Karpas-422 (cell line): ENCODE measurements at regions not wholly inside any gene's neighbourhood (a gene's known extent, or its start where the extent isn't known, plus 50 kb on each side); places are given as distances from the start of the nearest gene placed in this dataset.
"Not testable (repeated sequence)": the region's sequence is repeated elsewhere in the genome, so short reads cannot be mapped to it uniquely, and the experiment has no call there.

ENCODE experiments used
- DNase-seq: peaks from one replicate; pipeline ENCODE4 v3.0.0-alpha.2; 2015
- H2AFZ ChIP-seq: fragments of 200-600 bp; sonication (generic); 2 replicates; pipeline ENCODE4 v1.6.1; 2014; ENCODE audit warnings: antibody characterized with exemption, low read length, mixed read lengths
- H3K27ac ChIP-seq: fragments of 200-600 bp; sonication (generic); 2 replicates; pipeline ENCODE4 v1.5.1; 2014; ENCODE audit warnings: mild to moderate bottlenecking, low read length, moderate library complexity
- H3K27me3 ChIP-seq: fragments of 200-600 bp; sonication (generic); 2 replicates; pipeline ENCODE4 v1.6.1; 2014; ENCODE audit warnings: low read length, mixed read lengths
- H3K36me3 ChIP-seq: fragments of 200-600 bp; sonication (generic); 2 replicates; pipeline ENCODE4 v1.6.1; 2014; ENCODE audit warnings: low read length, mixed read lengths; ENCODE audit not compliant: insufficient read depth
- H3K4me1 ChIP-seq: fragments of 200-600 bp; sonication (generic); 2 replicates; pipeline ENCODE4 v1.6.1; 2014; ENCODE audit warnings: mild to moderate bottlenecking, low read length, mixed read lengths
- H3K4me2 ChIP-seq: fragments of 200-600 bp; sonication (generic); 2 replicates; pipeline ENCODE4 v1.6.1; 2014; ENCODE audit warnings: low read length, low read depth, mild to moderate bottlenecking; ENCODE audit not compliant: poor library complexity, severe bottlenecking
- H3K4me3 ChIP-seq: fragments of 200-600 bp; sonication (generic); 2 replicates; pipeline ENCODE4 v1.5.1; 2014; ENCODE audit warnings: mild to moderate bottlenecking, antibody characterized with exemption, low read length, mixed read lengths
- H3K79me2 ChIP-seq: fragments of 200-600 bp; sonication (generic); 2 replicates; pipeline ENCODE4 v1.6.1; 2014; ENCODE audit warnings: mild to moderate bottlenecking, low read length, mixed read lengths
- H3K9ac ChIP-seq: fragments of 200-600 bp; sonication (generic); 2 replicates; pipeline ENCODE4 v1.6.0; 2014; ENCODE audit warnings: low read length
- H3K9me2 ChIP-seq: fragments of 200-600 bp; sonication (generic), shearing (Covaris generic); replicated peaks from 2 replicates; pipeline ENCODE4 v1.6.0; 2014; ENCODE audit warnings: mild to moderate bottlenecking, low read length, moderate library complexity; ENCODE audit not compliant: insufficient read depth
- H3K9me3 ChIP-seq: fragments of 300-700, 200-600 bp; sonication (generic); 2 replicates; pipeline ENCODE4 v1.6.1; 2014; ENCODE audit warnings: low read length, mixed read lengths
- H4K20me1 ChIP-seq: fragments of 200-600 bp; sonication (generic); 2 replicates; pipeline ENCODE4 v1.6.1; 2014; ENCODE audit warnings: mild to moderate bottlenecking, antibody characterized with exemption, low read length, low read depth; ENCODE audit not compliant: insufficient read depth

- Histone ChIP-seq H3K9me2 (no peaks in the 10 kb centered on the region), H3K27me3 (no peaks in the 10 kb centered on the region), H3K4me2 (no peak overlapping the region), H2AFZ (no peak overlapping the region), H3K79me2 (no peaks in the 10 kb centered on the region), H3K9ac (no peak overlapping the region), H3K4me3 (no peak overlapping the region), H4K20me1 (no peaks in the 10 kb centered on the region), H3K9me3 (no peaks in the 10 kb centered on the region), H3K36me3 (no peaks in the 10 kb centered on the region), H3K4me1 (peaks cover 8% of the 10 kb centered on the region), H3K27ac (no peak overlapping the region)
- DNase-seq, result peak; percentile 49
Observed at GRCh38 chr2:48227617-48228344, 86.7 kb upstream of the FOXN2 start.

- Histone ChIP-seq H3K4me1 (peaks cover 8% of the 10 kb centered on the region), H3K9ac (no peak overlapping the region), H3K27me3 (no peaks in the 10 kb centered on the region), H3K9me3 (no peaks in the 10 kb centered on the region), H4K20me1 (no peaks in the 10 kb centered on the region), H2AFZ (no peak overlapping the region), H3K9me2 (no peaks in the 10 kb centered on the region), H3K4me2 (no peak overlapping the region), H3K27ac (no peak overlapping the region), H3K4me3 (no peak overlapping the region), H3K79me2 (no peaks in the 10 kb centered on the region), H3K36me3 (no peaks in the 10 kb centered on the region)
- DNase-seq, result no peak
Observed at GRCh38 chr2:48228345-48228684, 86.2 kb upstream of the FOXN2 start.

- H4K20me1 ChIP-seq, result no peaks in the 10 kb centered on the region
- no peak overlapping the region for H3K4me3 ChIP-seq
- H3K9me2 ChIP-seq, result no peaks in the 10 kb centered on the region
- H2AFZ ChIP-seq, result no peak overlapping the region
- H3K4me2 ChIP-seq, result no peak overlapping the region
- H3K27me3 ChIP-seq, result no peaks in the 10 kb centered on the region
- H3K27ac ChIP-seq, result no peak overlapping the region
- no peaks in the 10 kb centered on the region for H3K36me3 ChIP-seq
- H3K79me2 ChIP-seq, result no peaks in the 10 kb centered on the region
- peaks cover 8% of the 10 kb centered on the region for H3K4me1 ChIP-seq
- H3K9me3 ChIP-seq, result no peaks in the 10 kb centered on the region
- no peak for DNase-seq
- no peak overlapping the region for H3K9ac ChIP-seq
Observed at GRCh38 chr2:48229063-48229462, 85.4 kb upstream of the FOXN2 start.

- Histone ChIP-seq H3K9me3 (no peaks in the 10 kb centered on the region), H3K27me3 (no peaks in the 10 kb centered on the region), H3K9ac (no peak overlapping the region), H3K27ac (no peak overlapping the region), H3K9me2 (no peaks in the 10 kb centered on the region), H3K4me3 (no peak overlapping the region), H2AFZ (no peak overlapping the region), H4K20me1 (no peaks in the 10 kb centered on the region), H3K36me3 (no peaks in the 10 kb centered on the region), H3K4me1 (peaks cover 8% of the 10 kb centered on the region), H3K4me2 (no peak overlapping the region), H3K79me2 (no peaks in the 10 kb centered on the region)
- no peak for DNase-seq
Observed at GRCh38 chr2:48230834-48231233, 83.6 kb upstream of the FOXN2 start.

- Histone ChIP-seq H3K4me3 (no peak overlapping the region), H3K9me3 (no peaks in the 10 kb centered on the region), H3K9me2 (no peaks in the 10 kb centered on the region), H3K36me3 (no peaks in the 10 kb centered on the region), H2AFZ (no peak overlapping the region), H4K20me1 (no peaks in the 10 kb centered on the region), H3K4me2 (no peak overlapping the region), H3K79me2 (no peaks in the 10 kb centered on the region), H3K27ac (no peak overlapping the region), H3K27me3 (no peaks in the 10 kb centered on the region), H3K4me1 (peaks cover 7% of the 10 kb centered on the region), H3K9ac (no peak overlapping the region)
- no peak for DNase-seq
Observed at GRCh38 chr2:48232351-48232750, 82.1 kb upstream of the FOXN2 start.

- H3K27me3 ChIP-seq, result no peaks in the 10 kb centered on the region
- H3K9me3 ChIP-seq, result no peaks in the 10 kb centered on the region
- no peaks in the 10 kb centered on the region for H3K36me3 ChIP-seq
- no peaks in the 10 kb centered on the region for H4K20me1 ChIP-seq
- peaks cover under 1% of the 10 kb centered on the region; the same call in 1 of the 2 replicates for H3K4me1 ChIP-seq
- H3K4me3 ChIP-seq, result no peak overlapping the region
- H3K79me2 ChIP-seq, result no peaks in the 10 kb centered on the region
- H3K9ac ChIP-seq, result no peak overlapping the region
- H3K9me2 ChIP-seq, result no peaks in the 10 kb centered on the region
- H2AFZ ChIP-seq, result no peak overlapping the region
- no peak overlapping the region for H3K4me2 ChIP-seq
- DNase-seq, result no peak
- no peak overlapping the region for H3K27ac ChIP-seq
Observed at GRCh38 chr2:48233005-48233404, 81.5 kb upstream of the FOXN2 start.

- not testable (repeated sequence) for H3K9ac ChIP-seq, H3K9me2 ChIP-seq, H3K9me3 ChIP-seq, H3K79me2 ChIP-seq, H3K4me1 ChIP-seq, H3K4me3 ChIP-seq, DNase-seq, H4K20me1 ChIP-seq, H2AFZ ChIP-seq, H3K27ac ChIP-seq, H3K4me2 ChIP-seq, H3K36me3 ChIP-seq, H3K27me3 ChIP-seq
Observed at GRCh38 chr2:48233824-48234223, 80.7 kb upstream of the FOXN2 start.

GRCh38 chr2:48235076-48235475 lies 79.4 kb upstream of the FOXN2 start:
- Histone ChIP-seq H3K9ac (no peak overlapping the region), H4K20me1 (no peaks in the 10 kb centered on the region), H2AFZ (no peak overlapping the region), H3K4me3 (no peak overlapping the region), H3K79me2 (no peaks in the 10 kb centered on the region), H3K9me3 (no peaks in the 10 kb centered on the region), H3K9me2 (no peaks in the 10 kb centered on the region), H3K4me1 (no peaks in the 10 kb centered on the region), H3K27me3 (no peaks in the 10 kb centered on the region), H3K27ac (no peak overlapping the region), H3K36me3 (no peaks in the 10 kb centered on the region), H3K4me2 (no peak overlapping the region)
- no peak for DNase-seq

GRCh38 chr2:48238381-48238780 lies 76.1 kb upstream of the FOXN2 start:
- H4K20me1 ChIP-seq, result no peaks in the 10 kb centered on the region
- no peaks in the 10 kb centered on the region for H3K79me2 ChIP-seq
- no peak overlapping the region for H2AFZ ChIP-seq
- H3K27ac ChIP-seq, result no peak overlapping the region
- H3K4me2 ChIP-seq, result no peak overlapping the region
- no peaks in the 10 kb centered on the region for H3K4me1 ChIP-seq
- no peaks in the 10 kb centered on the region for H3K9me3 ChIP-seq
- no peak overlapping the region for H3K4me3 ChIP-seq
- H3K27me3 ChIP-seq, result no peaks in the 10 kb centered on the region
- no peaks in the 10 kb centered on the region for H3K36me3 ChIP-seq
- no peak for DNase-seq
- no peaks in the 10 kb centered on the region for H3K9me2 ChIP-seq
- H3K9ac ChIP-seq, result no peak overlapping the region
